HG03045 (cell line): ENCODE measurements at regions not wholly inside any gene's neighbourhood (a gene's known extent, or its start where the extent isn't known, plus 50 kb on each side); places are given as distances from the start of the nearest gene placed in this dataset.
"Not testable (repeated sequence)": the region's sequence is repeated elsewhere in the genome, so short reads cannot be mapped to it uniquely, and the experiment has no call there.

Experiments
- ATAC-seq: cut with Tn5 transposase; IDR thresholded peaks from one replicate; pipeline ENCODE4 v1.9.1; 2021; ENCODE audit warnings: mild to moderate bottlenecking, moderate library complexity; ENCODE audit not compliant: unreplicated experiment

GRCh38 chrX:115966920-115967319 is 203.6 kb upstream of the AGTR2 start:
- no peak for ATAC-seq

GRCh38 chrX:115968436-115969252 is 201.9 kb upstream of the AGTR2 start:
- peak; percentile 75 for ATAC-seq

GRCh38 chrX:115970718-115971117 is 199.8 kb upstream of the AGTR2 start:
- ATAC-seq = no peak

DNA sequence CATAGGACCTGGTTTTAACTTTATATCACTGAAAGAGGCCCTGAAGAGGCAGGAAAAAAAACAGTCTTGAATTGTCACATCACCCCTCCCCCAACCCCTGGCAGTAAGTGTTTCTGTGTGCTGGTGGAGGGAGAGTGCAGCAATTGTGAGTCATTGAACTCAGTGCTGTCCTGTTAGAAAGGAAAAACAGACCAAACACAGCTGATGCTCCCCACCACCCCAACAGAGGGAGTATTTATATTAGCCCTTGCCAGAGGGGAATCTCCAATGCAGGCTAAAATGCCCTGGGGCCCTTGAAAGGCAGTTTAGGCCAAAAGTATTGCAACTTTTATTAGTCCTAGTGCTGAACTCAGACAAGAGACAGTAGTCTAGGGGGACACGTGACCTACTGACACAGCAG is 197.8 kb upstream of the AGTR2 start:
- no peak for ATAC-seq

GRCh38 chrX:115978068-115978467 is 192.5 kb upstream of the AGTR2 start:
- ATAC-seq = no peak

DNA sequence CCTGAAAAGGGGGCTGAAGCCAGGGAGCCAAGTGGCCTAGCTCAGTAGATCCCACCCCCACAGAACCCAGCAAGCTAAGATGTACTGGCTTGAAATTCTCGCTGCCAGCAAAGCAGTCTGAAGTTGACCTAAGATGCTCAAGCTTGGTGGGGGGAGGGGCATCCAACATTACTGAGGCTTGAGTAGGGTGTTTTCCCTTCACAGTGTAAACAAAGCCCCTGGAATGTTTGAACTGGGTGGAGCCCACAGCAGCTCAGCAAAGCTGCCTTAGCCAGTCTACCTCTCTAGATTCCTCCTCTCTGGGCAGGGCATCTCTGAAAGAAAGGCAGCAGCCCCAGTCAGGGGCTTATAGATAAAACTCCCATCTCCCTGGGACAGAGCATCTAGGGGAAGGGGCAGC is 187.4 kb upstream of the AGTR2 start:
- ATAC-seq = not testable (repeated sequence)

DNA sequence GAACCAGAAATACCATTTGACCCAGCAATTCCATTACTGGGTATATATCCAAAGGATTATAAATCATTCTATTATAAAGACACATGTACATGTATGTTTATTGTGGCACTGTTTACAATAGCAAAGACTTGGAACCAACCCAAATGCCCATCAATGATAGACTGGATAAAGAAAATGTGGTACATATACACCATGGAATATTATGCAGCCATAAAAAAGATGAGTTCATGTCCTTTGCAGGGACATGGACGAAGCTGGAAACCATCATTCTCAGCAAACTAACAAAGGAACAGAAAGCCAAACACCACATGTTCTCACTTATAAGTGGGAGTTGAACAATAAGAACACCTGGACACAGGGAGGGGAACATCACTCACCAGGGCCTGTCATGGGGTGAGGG is 183.1 kb upstream of the AGTR2 start:
- not testable (repeated sequence) for ATAC-seq

- no peak for ATAC-seq
These were observed 181.7 kb upstream of the AGTR2 start for GRCh38 chrX:115988825-115989224.

GRCh38 chrX:115989686-115990085 is 180.9 kb upstream of the AGTR2 start:
- ATAC-seq = no peak

DNA sequence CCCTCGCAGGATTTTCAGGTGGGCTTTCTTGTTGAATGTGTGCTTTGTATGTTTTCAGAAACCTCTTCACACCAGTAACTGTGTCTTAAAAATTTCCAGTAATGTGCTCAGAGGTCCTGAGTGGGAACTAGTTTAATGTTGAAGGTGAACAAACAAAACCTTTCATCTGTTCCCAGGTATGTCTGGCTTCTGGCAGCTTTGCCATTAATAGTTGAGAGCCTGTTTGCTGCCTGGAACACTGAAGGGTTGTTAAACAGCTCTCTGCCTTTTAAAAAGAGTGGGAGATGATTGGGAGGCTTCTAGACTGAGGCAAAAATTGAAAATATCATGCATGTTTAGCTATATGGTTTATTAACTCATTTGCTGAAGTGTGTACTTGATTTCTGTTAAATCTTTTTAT is 161.2 kb upstream of the AGTR2 start:
- ATAC-seq = peak; percentile 4

- ATAC-seq = peak; percentile 82
These were observed 160.5 kb upstream of the AGTR2 start for GRCh38 chrX:116009861-116010710.

GRCh38 chrX:116010939-116011338 is 159.6 kb upstream of the AGTR2 start:
- ATAC-seq = no peak

DNA sequence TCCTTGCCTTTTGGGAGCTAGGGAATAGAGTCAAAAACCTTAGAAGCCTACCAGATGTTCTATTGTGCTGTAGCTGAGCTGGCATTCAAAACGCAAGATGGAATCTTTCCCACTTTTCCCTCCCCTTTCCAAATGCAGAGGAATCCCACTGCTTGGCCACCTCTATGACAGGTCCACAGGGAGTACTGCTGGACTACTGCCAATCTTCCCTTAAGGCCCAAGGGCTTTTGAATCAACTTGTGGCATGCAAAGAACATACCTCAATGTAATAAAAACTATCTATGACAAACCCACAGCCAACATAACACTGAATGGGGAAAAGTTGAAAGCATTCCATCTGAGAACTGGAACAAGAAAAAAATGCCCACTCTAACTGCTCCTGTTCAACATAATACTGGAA is 139.2 kb upstream of the AGTR2 start:
- no peak for ATAC-seq
